BE2C (cell line): ENCODE measurements at regions not wholly inside any gene's neighbourhood (a gene's known extent, or its start where the extent isn't known, plus 50 kb on each side); places are given as distances from the start of the nearest gene placed in this dataset.

Source experiments
- DNase-seq: peaks from one replicate; pipeline ENCODE4 v3.0.0-alpha.2; 2020
- H3K27me3 ChIP-seq: fragments of 250-450 bp; sonication (Bioruptor Pico); 2 replicates; pipeline ENCODE4 v1.5.1; 2020; ENCODE audit warnings: mild to moderate bottlenecking
- H3K36me3 ChIP-seq: fragments of 250-450 bp; sonication (Bioruptor Pico); 2 replicates; pipeline ENCODE4 v1.5.1; 2020; ENCODE audit warnings: mild to moderate bottlenecking
- H3K4me1 ChIP-seq: fragments of 250-450 bp; sonication (Bioruptor Pico); 2 replicates; pipeline ENCODE4 v1.5.1; 2020
- H3K4me3 ChIP-seq: 2 replicates; pipeline ENCODE4 v1.5.1; 2011; ENCODE audit warnings: low read depth, low read length
- H3K9me3 ChIP-seq: fragments of 250-450 bp; sonication (Bioruptor Pico); 2 replicates; pipeline ENCODE4 v1.5.1; 2020
- TF ChIP-seq, protein P1 (sequence below): IDR thresholded peaks from 2 replicates; pipeline ENCODE4 v1.5.1; 2012; ENCODE audit warnings: mild to moderate bottlenecking, low read depth, low read length

DNA sequence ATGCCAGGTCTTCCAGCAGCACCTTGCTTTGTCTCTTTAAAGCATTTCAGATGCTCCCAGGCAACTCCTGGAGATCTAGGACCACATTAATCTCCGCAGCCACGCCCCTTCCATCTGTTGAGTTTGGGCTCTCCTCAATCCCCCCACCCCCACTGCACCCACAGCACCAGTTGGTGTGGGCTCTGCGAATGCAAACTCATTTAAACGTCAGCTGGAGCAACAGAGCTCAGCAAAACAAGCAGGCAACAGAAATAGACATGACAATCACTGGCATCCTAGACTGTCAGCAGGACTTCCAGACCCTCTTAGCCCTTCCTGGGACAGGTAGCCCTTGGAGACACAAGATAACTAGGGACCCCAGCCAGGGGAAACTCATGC, 106.9 kb downstream of the LSM3 start:
- no peak overlapping the region for H3K4me3 ChIP-seq
- DNase-seq = no peak
- no peaks in the 10 kb centered on the region for H3K9me3 ChIP-seq
- no peaks in the 10 kb centered on the region for H3K4me1 ChIP-seq
- no peaks in the 10 kb centered on the region for H3K27me3 ChIP-seq
- TF ChIP-seq, protein P1, sequence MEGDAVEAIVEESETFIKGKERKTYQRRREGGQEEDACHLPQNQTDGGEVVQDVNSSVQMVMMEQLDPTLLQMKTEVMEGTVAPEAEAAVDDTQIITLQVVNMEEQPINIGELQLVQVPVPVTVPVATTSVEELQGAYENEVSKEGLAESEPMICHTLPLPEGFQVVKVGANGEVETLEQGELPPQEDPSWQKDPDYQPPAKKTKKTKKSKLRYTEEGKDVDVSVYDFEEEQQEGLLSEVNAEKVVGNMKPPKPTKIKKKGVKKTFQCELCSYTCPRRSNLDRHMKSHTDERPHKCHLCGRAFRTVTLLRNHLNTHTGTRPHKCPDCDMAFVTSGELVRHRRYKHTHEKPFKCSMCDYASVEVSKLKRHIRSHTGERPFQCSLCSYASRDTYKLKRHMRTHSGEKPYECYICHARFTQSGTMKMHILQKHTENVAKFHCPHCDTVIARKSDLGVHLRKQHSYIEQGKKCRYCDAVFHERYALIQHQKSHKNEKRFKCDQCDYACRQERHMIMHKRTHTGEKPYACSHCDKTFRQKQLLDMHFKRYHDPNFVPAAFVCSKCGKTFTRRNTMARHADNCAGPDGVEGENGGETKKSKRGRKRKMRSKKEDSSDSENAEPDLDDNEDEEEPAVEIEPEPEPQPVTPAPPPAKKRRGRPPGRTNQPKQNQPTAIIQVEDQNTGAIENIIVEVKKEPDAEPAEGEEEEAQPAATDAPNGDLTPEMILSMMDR = no peak
- no peaks in the 10 kb centered on the region for H3K36me3 ChIP-seq

DNA sequence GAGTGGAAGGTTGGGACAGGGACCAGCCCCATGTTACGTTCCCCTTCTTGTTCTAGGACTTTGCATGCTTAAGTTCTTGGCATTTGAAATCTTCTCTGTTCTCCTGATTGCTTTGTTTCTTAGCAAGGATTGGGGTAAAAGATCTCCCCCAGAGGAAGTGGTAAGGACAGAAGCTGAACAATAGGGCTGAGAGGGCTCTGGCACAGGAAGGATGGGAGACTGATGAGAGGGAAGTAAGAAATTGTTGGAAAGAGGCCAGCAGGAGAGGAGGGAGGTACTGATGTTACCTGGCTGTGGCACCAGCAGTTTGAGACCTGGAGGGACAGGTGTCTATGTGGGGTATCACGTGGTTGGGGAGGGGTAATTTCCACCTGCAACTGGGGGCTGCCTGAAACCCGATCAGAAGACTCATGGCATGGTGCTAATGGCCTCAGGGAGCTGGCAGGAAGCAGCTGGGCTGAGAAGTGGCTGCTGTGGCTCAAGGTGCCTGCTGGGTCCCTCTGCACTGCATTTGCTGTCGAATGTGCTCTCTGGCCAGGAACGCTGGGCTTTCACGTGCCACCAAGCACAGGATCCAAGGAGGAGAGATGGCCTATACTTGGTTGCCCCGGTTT, 108.4 kb downstream of the LSM3 start:
- Histone ChIP-seq H3K9me3 (no peaks in the 10 kb centered on the region), H3K27me3 (no peaks in the 10 kb centered on the region), H3K4me1 (no peaks in the 10 kb centered on the region), H3K4me3 (no peak overlapping the region), H3K36me3 (no peaks in the 10 kb centered on the region)
- TF ChIP-seq, protein P1 = no peak
- no peak for DNase-seq

DNA sequence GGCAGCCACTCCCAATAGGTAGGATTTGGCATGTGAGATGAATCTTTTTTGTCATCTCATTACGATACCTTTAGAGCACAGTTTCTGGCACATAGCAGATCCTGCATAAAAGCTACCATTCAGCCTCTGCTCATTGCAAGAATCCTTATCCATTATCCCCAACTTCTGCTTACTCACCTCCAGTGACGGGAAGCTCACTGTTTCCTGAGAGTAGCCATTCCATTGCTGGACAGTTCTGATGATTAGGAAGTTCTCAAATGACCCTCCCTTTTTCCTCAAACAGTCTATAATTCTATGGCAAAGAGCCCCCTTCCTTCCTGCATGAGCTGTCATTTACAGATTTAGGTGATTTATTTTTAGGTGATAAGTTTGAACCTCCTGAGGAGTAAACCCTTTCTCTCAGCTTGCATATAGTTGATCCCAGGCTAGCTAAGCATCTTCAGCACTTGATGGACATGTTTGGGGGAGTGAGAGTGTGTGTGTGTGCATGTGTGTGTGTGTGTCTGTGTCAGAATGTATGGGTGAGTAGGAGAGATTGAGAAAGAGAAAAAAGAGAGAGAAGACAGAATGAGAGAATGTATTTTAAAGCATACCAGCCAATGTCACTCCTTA, 109.7 kb downstream of the LSM3 start:
- TF ChIP-seq, protein P1 = no peak

DNA sequence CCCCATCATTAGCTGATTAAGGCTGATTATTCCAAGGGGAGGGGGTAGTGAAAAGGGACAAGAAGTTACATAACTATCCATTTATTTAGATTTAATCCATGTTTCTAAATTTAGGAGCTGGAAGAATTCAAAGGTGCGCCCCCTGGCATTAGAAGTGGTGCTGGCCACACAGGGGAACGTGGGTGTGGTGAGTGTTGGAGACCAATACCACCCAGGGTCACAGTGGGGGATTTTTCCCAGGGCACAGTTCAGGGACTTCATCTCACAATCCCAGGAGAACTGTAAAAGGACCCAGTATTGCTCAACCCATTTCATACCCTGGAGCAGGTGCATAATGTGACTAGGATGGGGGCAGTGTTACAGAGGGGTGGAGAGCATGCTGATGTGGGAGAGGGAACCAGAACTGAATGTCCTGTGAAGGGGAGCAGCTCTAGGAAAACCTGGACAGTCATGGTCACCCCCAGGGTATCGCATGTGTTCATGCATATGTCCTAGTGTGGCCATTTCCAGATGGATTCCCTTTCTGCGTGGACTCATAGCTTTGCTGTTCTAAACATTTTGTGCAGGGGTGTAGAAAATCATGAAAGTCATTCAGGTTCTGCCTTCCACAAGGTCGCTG, 110.3 kb downstream of the LSM3 start:
- TF ChIP-seq, protein P1 = no peak
- no peaks in the 10 kb centered on the region for H3K27me3 ChIP-seq
- H3K4me1 ChIP-seq = no peaks in the 10 kb centered on the region
- no peaks in the 10 kb centered on the region for H3K36me3 ChIP-seq
- DNase-seq = no peak
- no peak overlapping the region for H3K4me3 ChIP-seq
- no peaks in the 10 kb centered on the region for H3K9me3 ChIP-seq

More for the DNA sequence above, 109.7 kb downstream of the LSM3 start:
- no peaks in the 10 kb centered on the region for H3K27me3 ChIP-seq
- H3K36me3 ChIP-seq = no peaks in the 10 kb centered on the region
- no peaks in the 10 kb centered on the region for H3K9me3 ChIP-seq
- H3K4me3 ChIP-seq = no peak overlapping the region
- DNase-seq = no peak
- H3K4me1 ChIP-seq = no peaks in the 10 kb centered on the region

DNA sequence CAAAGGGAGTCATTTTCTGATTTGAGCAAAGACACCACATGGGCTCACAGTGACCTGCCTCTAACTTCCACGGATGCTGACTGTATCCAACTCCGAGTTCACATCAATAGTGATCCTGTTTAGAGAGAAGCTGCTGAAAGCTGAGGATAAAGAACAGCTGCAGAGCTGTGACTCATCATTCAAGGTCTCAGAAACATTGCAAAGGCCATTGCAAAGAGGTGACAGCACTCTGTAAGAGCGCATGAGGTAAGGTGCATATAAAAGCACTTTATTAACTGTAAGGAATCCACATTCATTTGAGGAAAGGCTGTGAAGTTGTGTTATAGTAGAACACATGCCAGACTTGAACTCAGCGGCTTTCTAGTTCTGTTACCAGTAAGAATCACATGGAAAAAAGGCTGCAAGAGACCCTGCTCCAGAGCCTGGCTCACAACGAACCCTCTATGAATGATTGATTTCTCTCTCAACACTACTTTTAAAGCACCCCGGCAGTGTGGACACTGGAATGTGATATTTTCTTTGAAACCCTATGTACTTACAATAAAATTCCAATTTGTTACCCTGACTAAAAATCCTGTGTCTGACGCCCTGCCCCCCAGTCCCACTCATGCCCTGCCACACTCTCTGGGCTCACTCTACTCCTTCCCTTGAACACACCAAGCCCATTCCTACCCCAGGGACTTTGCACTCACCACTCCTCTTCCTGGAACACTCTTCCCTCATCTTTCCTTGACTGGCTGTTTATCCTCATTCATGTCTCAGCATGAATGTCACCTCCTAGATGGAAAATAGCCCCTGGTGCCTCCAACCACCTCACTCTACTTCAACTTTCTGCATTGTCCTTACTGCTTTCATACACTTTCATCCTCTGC, 111.2 kb downstream of the LSM3 start:
- H3K4me3 ChIP-seq = no peak overlapping the region
- no peaks in the 10 kb centered on the region for H3K4me1 ChIP-seq
- no peak for DNase-seq
- TF ChIP-seq, protein P1 = no peak
- H3K27me3 ChIP-seq = no peaks in the 10 kb centered on the region
- H3K36me3 ChIP-seq = no peaks in the 10 kb centered on the region
- H3K9me3 ChIP-seq = no peaks in the 10 kb centered on the region
